ENCODE measurements at regions not wholly inside any gene's neighbourhood (a gene's known extent, or its start where the extent isn't known, plus 50 kb on each side); places are given as distances from the start of the nearest gene placed in this dataset.
"Not testable (repeated sequence)": the region's sequence is repeated elsewhere in the genome, so short reads cannot be mapped to it uniquely, and the experiment has no call there.

DNA sequence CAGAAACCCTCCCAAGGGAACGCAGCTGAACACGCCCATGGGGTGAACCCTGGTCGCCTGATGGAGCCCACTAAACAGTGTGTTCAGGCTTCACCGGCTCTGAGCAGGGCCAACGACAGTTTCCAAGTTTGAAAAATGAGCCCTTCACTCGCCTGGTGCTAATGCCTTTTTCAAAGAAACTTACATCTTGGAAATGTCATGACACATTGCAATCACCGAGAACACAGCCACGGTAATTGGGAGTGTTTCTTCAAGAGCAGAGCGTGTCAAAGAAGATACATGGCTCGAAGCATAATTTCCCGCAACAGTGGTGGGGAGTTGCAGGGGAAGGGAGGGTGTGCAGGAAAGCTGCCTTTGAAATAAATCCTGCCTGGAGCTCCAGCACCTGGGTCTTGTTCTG is 463.2 kb downstream of the TMEM114 start:
- DNase-seq (ENCODE audit: low spot score), result no peak
- in situ Hi-C loops (cut with MboI; ENCODE audit: low sequenced_read_pairs, unreplicated experiment), result no loop called here
- TF ChIP-seq, protein P1, sequence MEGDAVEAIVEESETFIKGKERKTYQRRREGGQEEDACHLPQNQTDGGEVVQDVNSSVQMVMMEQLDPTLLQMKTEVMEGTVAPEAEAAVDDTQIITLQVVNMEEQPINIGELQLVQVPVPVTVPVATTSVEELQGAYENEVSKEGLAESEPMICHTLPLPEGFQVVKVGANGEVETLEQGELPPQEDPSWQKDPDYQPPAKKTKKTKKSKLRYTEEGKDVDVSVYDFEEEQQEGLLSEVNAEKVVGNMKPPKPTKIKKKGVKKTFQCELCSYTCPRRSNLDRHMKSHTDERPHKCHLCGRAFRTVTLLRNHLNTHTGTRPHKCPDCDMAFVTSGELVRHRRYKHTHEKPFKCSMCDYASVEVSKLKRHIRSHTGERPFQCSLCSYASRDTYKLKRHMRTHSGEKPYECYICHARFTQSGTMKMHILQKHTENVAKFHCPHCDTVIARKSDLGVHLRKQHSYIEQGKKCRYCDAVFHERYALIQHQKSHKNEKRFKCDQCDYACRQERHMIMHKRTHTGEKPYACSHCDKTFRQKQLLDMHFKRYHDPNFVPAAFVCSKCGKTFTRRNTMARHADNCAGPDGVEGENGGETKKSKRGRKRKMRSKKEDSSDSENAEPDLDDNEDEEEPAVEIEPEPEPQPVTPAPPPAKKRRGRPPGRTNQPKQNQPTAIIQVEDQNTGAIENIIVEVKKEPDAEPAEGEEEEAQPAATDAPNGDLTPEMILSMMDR (IDR thresholded peaks at IDR 0.05; ENCODE audit: borderline replicate concordance, control extremely low read depth, extremely low read depth, insufficient read depth, missing control alignments), result no peak

DNA sequence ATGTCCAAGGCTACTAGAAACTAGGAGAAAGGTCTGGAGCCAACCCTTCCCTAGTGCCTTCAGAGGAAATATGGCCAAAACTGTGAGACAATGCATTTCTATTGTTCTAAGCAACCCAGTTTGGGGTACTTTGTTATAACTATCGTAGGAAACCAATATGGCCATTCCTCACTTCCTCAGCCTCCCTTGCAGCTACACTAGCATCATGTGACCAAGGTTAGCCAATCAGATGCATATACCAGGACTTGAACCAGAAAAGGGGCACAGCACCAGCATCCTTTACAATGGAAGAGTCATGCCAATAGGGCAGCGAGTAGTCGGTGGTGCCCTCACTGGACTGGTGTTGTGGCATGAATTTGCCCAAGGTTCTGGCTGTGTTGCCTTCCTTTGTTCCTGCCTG is 464.0 kb downstream of the TMEM114 start:
- no peak for DNase-seq (ENCODE audit: low spot score)
- in situ Hi-C loops (cut with MboI; ENCODE audit: low sequenced_read_pairs, unreplicated experiment), result no loop called here
- TF ChIP-seq, protein P1 (IDR thresholded peaks at IDR 0.05; ENCODE audit: borderline replicate concordance, control extremely low read depth, extremely low read depth, insufficient read depth, missing control alignments), result no peak

DNA sequence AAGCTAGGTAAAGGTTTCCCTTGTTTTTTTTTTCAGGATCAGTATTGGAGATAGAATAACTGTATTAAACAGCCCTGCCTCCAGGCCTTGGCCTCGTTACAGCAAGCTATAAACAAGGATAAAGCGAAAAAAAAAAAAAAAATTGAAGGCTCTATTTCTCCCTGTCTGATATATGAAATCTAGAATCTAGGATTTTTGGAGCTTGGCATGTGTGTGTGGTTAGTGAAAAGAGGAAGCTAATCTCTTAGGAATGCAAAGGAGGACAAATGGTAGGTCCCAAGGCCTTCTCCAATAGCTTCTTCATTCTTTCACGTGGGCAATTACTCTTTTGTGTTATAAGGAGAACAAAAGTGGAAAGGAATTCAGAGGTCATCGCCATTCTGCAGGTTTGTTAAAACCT is 470.3 kb downstream of the TMEM114 start:
- in situ Hi-C loops (cut with MboI; ENCODE audit: low sequenced_read_pairs, unreplicated experiment), result no loop called here
- DNase-seq (ENCODE audit: low spot score), result no peak
- TF ChIP-seq, protein P1 (IDR thresholded peaks at IDR 0.05; ENCODE audit: borderline replicate concordance, control extremely low read depth, extremely low read depth, insufficient read depth, missing control alignments), result no peak

DNA sequence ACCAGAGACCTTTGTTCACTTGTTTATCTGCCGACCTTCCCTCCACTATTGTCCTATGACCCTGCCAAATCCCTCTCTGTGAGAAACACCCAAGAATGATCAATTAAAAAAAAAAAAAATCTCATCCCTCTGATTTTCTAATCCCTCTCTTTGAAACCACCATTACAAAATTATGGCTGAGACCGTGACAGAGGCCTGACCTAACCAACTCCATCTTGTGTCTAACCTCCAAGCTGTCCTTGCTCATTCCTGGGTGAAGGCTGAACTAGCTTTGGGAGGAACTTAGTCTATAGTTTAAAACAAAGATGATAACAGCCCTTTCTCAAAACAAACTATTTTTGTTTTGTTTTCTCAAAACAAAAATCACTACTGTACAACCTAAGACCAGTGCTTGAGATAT is 474.5 kb downstream of the TMEM114 start:
- TF ChIP-seq, protein P1 (IDR thresholded peaks at IDR 0.05; ENCODE audit: borderline replicate concordance, control extremely low read depth, extremely low read depth, insufficient read depth, missing control alignments), result no peak
- DNase-seq (ENCODE audit: low spot score), result no peak
- in situ Hi-C loops (cut with MboI; ENCODE audit: low sequenced_read_pairs, unreplicated experiment), result no loop called here

DNA sequence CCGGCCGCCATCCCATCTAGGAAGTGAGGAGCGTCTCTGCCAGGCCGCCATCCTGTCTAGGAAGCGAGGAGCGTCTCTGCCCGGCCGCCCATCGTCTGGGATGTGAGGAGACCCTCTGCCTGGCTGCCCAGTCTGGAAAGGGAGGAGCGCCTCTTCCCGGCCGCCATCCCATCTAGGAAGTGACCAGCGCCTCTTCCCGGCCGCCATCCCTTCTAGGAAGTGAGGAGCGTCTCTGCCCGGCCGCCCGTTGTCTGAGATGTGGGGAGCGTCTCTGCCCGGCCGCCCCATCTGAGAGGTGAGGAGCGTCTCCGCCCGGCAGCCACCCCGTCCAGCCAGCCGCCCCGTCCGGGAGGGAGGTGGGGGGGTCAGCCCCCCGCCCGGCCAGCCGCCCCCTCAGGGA is 475.4 kb downstream of the TMEM114 start:
- DNase-seq (ENCODE audit: low spot score); in situ Hi-C loops (cut with MboI; ENCODE audit: low sequenced_read_pairs, unreplicated experiment): not testable (repeated sequence)

DNA sequence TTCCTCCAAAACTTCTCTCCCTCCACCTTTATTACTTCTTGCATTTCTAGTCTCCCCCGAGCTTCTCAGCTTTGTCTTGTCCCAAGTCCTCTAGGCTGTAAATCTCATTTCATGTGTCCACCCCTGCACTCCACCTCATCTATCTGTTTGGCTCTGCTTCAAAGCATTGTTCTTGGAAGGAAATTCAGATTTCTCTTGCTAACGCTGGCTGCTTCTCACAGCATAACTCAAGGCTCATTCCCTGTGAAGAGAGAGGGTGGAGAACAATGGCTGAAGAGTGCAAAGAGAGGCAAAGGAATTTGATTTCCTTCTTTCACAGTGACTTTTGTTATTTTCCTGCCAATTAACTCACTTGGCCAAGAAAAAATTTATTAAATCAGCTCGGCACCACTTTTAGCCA is 476.5 kb downstream of the TMEM114 start:
- TF ChIP-seq, protein P1 (IDR thresholded peaks at IDR 0.05; ENCODE audit: borderline replicate concordance, control extremely low read depth, extremely low read depth, insufficient read depth, missing control alignments), result no peak
- in situ Hi-C loops (cut with MboI; ENCODE audit: low sequenced_read_pairs, unreplicated experiment), result no loop called here
- DNase-seq (ENCODE audit: low spot score), result no peak

DNA sequence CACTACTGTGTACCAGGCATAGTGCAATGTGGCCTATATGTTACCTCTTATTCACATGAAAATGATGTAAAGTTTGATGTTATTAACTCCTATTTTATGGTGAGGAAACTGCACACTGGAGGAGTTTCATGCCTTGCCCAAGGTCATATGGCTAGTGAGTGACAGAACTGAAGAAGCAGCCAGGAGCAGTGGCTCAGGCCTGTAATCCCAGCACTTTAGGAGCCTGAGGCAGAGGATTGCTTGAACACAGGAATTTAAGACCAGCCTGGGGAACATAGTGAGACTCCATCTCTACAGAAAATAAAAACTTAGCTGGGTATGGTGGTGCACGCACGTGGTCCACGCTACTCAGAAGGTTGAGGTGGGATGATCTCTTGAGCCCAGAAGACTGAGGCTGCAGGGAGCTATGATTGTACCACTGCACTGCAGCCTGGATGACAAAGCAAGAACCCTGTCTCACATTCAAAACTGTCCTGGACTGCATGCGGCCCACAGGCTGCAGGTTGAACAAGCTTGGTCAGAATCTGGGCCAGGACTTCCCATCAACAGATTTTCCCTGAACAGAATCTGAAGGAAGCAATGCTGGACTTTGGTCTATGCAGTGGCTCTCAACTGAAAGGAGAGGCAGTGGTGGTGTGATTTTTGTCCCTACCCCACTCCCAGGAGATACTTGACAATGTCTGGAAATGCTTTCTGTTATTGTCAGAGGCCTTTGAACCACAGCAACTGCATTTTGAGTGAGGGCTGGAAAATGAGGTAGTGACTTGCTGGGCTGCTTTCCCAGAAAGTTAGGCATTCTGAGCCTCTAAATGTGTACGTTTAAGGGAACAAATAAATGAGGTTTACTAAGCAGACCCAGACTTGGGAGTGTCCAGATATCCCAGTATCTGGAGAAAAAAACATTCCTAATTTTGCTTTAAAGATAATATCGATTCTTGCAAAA is 479.5 kb downstream of the TMEM114 start:
- no peak for DNase-seq (ENCODE audit: low spot score)
- TF ChIP-seq, protein P1 (IDR thresholded peaks at IDR 0.05; ENCODE audit: borderline replicate concordance, control extremely low read depth, extremely low read depth, insufficient read depth, missing control alignments), result no peak
- in situ Hi-C loops (cut with MboI; ENCODE audit: low sequenced_read_pairs, unreplicated experiment), result no loop called here
